Activated CD4-positive, alpha-beta T cell treated with anti-CD3 and anti-CD28 coated beads for 36 hours (primary cell): ENCODE measurements at regions not wholly inside any gene's neighbourhood (a gene's known extent, or its start where the extent isn't known, plus 50 kb on each side); places are given as distances from the start of the nearest gene placed in this dataset.

Experiments
- ATAC-seq: fragments of 200-7000 bp; cut with Tn5 transposase; one replicate; pipeline ENCODE4 v1.10.0; 2021; ENCODE audit warnings: mild to moderate bottlenecking, moderate library complexity
- CTCF ChIA-PET: fragments of 350-600 bp; sonication (Branson Sonifier 250); formaldehyde crosslinking; loops from one replicate; lab custom pipeline; 2021; ENCODE audit warnings: antibody characterized with exemption; lab: Charles Lee
- POLR2A ChIA-PET: fragments of 350-600 bp; sonication (Branson Sonifier 250); formaldehyde crosslinking; loops from one replicate; lab custom pipeline; 2021; ENCODE audit warnings: antibody characterized with exemption, inconsistent platforms; lab: Charles Lee
- DNase-seq: peaks from one replicate; pipeline ENCODE4 v3.0.0-alpha.2; 2020
- H3K27ac Mint-ChIP-seq: one replicate; pipeline ENCODE4 v1.8.0; 2021; ENCODE audit warnings: mixed read lengths
- H3K27me3 Mint-ChIP-seq: one replicate; pipeline ENCODE4 v1.8.0; 2021; ENCODE audit warnings: mixed read lengths
- H3K36me3 Mint-ChIP-seq: one replicate; pipeline ENCODE4 v1.8.0; 2021; ENCODE audit warnings: low read depth, mixed read lengths
- H3K4me1 Mint-ChIP-seq: one replicate; pipeline ENCODE4 v1.8.0; 2021; ENCODE audit warnings: mixed read lengths
- H3K4me3 Mint-ChIP-seq: one replicate; pipeline ENCODE4 v1.8.0; 2021; ENCODE audit warnings: mild to moderate bottlenecking, moderate library complexity, mixed read lengths
- H3K9me3 Mint-ChIP-seq: one replicate; pipeline ENCODE4 v1.8.0; 2021; ENCODE audit warnings: low read depth, mixed read lengths
- intact Hi-C, 2 experiments: fragments of 100-400 bp; cut with DNase I in 1 of 2; cut with micrococcal nuclease in 1 of 2; formaldehyde crosslinking; loops; one replicate each; pipeline versions ENCODE4 v1.14.2 to v1.15.1; 2022 to 2024; cut with DNase I, micrococcal nuclease

DNA sequence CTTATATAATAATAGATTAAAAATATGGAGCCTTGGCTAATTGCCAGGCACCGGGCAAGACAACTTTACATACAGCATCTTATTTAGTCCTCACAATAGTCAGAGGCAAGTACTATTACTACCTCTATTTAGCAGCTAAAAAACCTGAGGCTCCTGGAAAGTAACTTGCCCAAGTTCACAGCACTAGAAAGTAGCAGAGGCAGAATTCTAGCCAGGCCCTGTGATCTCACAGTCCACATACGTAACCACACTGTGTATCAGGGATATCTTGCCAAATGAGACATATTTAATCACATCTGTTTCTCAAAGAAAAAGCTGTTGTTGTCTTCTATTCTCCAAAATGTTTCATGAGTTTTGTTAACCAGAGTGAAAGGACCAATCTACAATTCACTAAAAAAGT is 378.5 kb downstream of the PLPP3 start:
- no peaks in the 10 kb centered on the region for H3K27me3 Mint-ChIP-seq

DNA sequence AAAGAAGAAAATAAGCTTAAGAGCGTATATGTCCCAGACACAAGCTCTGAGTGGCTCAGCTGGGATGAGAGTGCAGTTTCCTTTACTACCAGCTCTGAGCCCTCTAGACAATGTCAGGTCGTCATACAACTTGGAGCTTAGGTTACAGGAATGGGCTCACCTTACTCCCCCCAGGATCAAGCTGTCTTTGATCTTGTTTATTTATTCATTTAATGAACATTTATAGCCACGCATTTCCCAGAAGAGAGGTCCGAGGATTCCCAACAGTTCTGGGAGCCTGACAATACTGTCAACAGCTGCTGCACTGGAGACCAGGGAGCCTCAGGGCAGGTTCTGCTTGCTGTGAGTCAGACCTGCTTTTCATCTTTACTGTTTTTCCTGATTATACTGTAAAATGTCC is 378.9 kb downstream of the PLPP3 start:
- ChIA-PET CTCF (no interaction called here), POLR2A (no interaction called here)
- H3K27me3 Mint-ChIP-seq: no peaks in the 10 kb centered on the region
- H3K9me3 Mint-ChIP-seq: no peaks in the 10 kb centered on the region
- no peak overlapping the region for H3K27ac Mint-ChIP-seq
- no peak for DNase-seq
- no peaks in the 10 kb centered on the region for H3K36me3 Mint-ChIP-seq
- H3K4me1 Mint-ChIP-seq: no peaks in the 10 kb centered on the region
- ATAC-seq: no peak
- H3K4me3 Mint-ChIP-seq: no peak overlapping the region
- intact Hi-C loops: no loop called here

More for the DNA sequence above, 378.5 kb downstream of the PLPP3 start:
- POLR2A ChIA-PET: no interaction called here
- Mint-ChIP-seq H3K4me1 (no peaks in the 10 kb centered on the region), H3K27ac (no peak overlapping the region), H3K4me3 (no peak overlapping the region), H3K9me3 (no peaks in the 10 kb centered on the region), H3K36me3 (no peaks in the 10 kb centered on the region)
- CTCF ChIA-PET: no interaction called here
- no peak for DNase-seq
- intact Hi-C loops: no loop called here
- no peak for ATAC-seq

DNA sequence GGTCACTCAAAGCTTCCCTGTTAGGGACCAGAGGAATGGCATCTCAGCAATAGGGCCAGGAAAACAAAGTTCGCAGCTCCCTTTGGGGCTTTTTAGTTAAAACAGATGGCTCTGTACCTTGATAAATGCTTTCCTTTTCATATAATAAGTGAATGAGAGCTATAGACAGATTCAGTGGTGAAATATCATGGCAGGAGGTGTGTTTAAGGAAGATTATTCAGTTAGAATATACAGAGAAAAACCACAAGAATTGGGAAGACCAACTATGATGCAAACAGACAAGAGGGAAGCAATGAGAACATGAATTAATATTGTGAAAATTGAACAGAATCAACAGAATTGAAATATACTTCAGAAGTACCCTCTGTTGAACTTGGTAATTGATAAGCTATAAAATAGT is 379.4 kb downstream of the PLPP3 start:
- POLR2A ChIA-PET: no interaction called here

DNA sequence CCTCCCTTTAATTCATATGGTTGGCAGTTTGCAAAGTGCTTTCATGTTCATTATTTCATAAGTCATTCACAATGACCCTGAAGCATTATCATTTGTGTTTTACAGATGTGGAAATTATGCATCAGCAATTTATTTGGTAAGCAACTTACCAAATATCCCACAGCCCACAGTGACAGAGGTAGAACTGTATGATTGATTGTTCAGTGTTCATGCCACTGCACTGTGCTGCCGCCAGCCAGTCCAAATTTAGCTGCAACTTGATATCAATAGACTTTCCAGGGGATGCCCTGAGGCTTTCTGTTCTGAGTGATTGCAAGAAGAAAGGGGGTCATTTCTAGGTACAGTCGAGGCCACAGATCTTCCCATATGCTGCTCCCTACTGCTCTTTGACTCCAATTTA is 380.3 kb downstream of the PLPP3 start:
- ChIA-PET CTCF (no interaction called here), POLR2A (no interaction called here)
- DNase-seq (no peak), ATAC-seq (no peak)
- H3K27ac Mint-ChIP-seq: no peak overlapping the region
- H3K4me3 Mint-ChIP-seq: no peak overlapping the region
- no peaks in the 10 kb centered on the region for H3K27me3 Mint-ChIP-seq
- no peaks in the 10 kb centered on the region for H3K4me1 Mint-ChIP-seq
- no peaks in the 10 kb centered on the region for H3K36me3 Mint-ChIP-seq
- intact Hi-C loops: no loop called here
- H3K9me3 Mint-ChIP-seq: no peaks in the 10 kb centered on the region

More for the DNA sequence above, 379.4 kb downstream of the PLPP3 start:
- H3K27me3 Mint-ChIP-seq: no peaks in the 10 kb centered on the region
- H3K36me3 Mint-ChIP-seq: no peaks in the 10 kb centered on the region
- CTCF ChIA-PET: no interaction called here
- no peak overlapping the region for H3K27ac Mint-ChIP-seq
- no peaks in the 10 kb centered on the region for H3K4me1 Mint-ChIP-seq
- DNase-seq (no peak), ATAC-seq (no peak)
- intact Hi-C loops: no loop called here
- no peak overlapping the region for H3K4me3 Mint-ChIP-seq
- no peaks in the 10 kb centered on the region for H3K9me3 Mint-ChIP-seq

DNA sequence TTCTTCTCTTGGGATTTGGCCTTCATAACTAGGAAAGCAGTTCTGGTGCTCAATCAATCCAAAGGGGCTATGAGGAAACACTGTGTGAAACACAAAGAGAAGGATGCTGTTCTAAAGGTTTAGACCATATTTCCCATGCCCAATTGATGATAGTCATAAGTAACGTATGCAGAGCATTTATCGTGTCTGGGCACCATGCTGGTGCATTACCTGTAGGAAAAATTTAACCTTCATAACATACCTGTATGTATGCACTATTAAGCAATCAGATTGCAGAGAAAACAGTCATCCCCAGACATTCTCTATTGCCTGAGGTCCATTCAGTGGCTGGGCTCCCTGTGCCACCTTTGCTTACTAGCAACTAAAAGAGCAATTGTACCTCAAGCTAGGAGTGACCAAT is 381.4 kb downstream of the PLPP3 start:
- ChIA-PET CTCF (no interaction called here), POLR2A (no interaction called here)
- intact Hi-C loops: no loop called here
- Mint-ChIP-seq H3K36me3 (no peaks in the 10 kb centered on the region), H3K9me3 (no peaks in the 10 kb centered on the region), H3K27me3 (no peaks in the 10 kb centered on the region), H3K27ac (no peak overlapping the region), H3K4me1 (no peaks in the 10 kb centered on the region), H3K4me3 (no peak overlapping the region)
- DNase-seq: no peak
- no peak for ATAC-seq

DNA sequence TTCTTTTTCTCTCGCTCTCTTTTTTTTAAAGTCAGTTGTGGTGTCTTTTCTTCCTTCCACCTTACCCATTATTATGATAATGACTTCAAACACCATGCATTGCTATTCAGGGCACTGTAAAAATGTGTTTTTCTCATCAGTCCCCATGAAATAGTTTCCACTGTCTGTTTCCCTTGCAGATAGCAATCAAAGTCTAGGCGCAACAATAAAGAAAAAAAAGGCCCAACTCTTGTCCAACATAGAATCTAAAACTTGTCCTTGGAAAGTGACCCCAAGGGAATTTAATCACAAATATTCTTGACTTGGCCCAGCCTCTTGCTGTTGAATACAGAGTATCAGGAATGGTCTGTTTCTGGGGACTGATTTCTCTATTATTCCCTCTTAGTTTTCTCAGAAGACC is 382.5 kb downstream of the PLPP3 start:
- ChIA-PET CTCF (no interaction called here), POLR2A (no interaction called here)
- intact Hi-C loops: no loop called here
- H3K27me3 Mint-ChIP-seq: no peaks in the 10 kb centered on the region
- ATAC-seq (no peak), DNase-seq (no peak)
- H3K4me1 Mint-ChIP-seq: no peaks in the 10 kb centered on the region
- H3K9me3 Mint-ChIP-seq: no peaks in the 10 kb centered on the region
- no peaks in the 10 kb centered on the region for H3K36me3 Mint-ChIP-seq
- H3K27ac Mint-ChIP-seq: no peak overlapping the region
- H3K4me3 Mint-ChIP-seq: no peak overlapping the region

DNA sequence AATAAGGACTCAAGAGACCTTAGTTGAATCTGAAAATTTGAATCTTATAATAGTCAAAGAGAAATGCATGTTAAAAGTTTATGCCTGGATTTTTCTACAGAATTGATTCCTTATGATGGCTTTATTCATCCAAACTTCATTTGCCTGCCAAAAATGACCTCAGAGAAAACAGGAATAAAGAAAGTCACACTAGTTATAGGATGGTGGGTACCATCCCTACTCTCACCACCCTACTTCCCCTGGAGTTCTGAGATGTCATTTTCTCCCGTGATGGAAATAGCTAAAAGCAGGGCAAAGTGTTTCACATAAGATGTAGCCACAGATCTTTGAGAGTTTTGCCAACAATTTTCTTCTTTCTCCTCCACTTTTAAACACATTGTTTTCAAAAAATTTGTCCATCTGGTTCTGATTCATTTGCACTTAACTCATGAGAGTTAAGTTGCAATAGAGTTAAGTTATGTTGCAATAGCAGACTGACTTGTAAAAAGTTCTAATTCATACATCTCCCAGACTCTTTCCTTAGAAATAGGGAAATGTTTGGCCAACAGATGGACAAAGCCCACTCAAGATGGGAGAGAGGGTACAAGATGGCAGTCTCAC is 384.6 kb downstream of the PLPP3 start:
- Mint-ChIP-seq H3K36me3 (no peaks in the 10 kb centered on the region), H3K9me3 (no peaks in the 10 kb centered on the region), H3K27ac (no peak overlapping the region), H3K27me3 (no peaks in the 10 kb centered on the region), H3K4me1 (no peaks in the 10 kb centered on the region), H3K4me3 (no peak overlapping the region)
- DNase-seq (no peak), ATAC-seq (no peak)
- POLR2A ChIA-PET: no interaction called here
- CTCF ChIA-PET: no interaction called here
- intact Hi-C loops: no loop called here

DNA sequence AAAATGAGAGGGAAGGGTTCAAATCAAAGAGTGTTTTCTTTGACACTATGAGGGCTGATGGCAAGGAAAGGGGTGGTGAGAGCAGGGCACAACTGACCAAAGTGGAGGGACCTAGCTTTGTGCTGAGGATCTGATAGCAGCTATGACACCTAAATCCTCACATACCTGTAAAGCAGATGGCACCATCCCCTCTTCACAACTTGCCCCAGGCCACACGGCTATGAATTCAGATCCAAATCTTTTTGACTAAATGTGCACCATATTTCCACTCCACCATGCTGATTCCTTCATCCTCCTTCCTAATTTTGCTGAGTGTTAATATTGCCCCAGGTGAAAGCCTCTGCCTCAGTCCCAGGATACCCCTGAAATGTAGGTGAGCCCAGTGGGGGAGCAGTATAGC is 385.7 kb downstream of the PLPP3 start:
- Mint-ChIP-seq H3K36me3 (no peaks in the 10 kb centered on the region), H3K4me3 (no peak overlapping the region), H3K27me3 (no peaks in the 10 kb centered on the region), H3K9me3 (no peaks in the 10 kb centered on the region), H3K4me1 (no peaks in the 10 kb centered on the region), H3K27ac (no peak overlapping the region)
- intact Hi-C loops: no loop called here
- ATAC-seq: no peak
- ChIA-PET CTCF (interaction anchor here (0.6 kb wide), 1 partner anchor 589 kb away, joined by 3 read pairs; no protein-coding TSS in a partner anchor), POLR2A (no interaction called here)
- DNase-seq: no peak

DNA sequence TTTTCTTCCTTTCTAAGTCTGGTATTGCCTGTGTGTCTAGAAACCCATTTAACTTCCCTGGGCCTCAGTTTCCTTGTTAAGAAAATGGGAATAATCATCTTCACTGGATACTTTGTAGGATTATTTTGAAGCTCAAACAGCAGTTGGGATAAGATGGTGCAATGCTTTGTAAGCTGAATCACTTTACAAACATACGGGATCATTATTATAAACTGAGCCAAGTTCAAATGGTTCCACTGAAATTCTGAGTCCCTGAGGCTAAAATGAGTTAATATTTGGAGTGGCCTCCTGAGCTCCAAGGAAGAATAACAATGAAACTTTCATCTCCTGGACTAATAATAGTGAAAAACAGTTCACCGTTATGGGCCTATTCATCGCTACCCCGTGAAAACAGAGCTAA is 388.0 kb downstream of the PLPP3 start:
- no peaks in the 10 kb centered on the region for H3K27me3 Mint-ChIP-seq
- CTCF ChIA-PET: no interaction called here

DNA sequence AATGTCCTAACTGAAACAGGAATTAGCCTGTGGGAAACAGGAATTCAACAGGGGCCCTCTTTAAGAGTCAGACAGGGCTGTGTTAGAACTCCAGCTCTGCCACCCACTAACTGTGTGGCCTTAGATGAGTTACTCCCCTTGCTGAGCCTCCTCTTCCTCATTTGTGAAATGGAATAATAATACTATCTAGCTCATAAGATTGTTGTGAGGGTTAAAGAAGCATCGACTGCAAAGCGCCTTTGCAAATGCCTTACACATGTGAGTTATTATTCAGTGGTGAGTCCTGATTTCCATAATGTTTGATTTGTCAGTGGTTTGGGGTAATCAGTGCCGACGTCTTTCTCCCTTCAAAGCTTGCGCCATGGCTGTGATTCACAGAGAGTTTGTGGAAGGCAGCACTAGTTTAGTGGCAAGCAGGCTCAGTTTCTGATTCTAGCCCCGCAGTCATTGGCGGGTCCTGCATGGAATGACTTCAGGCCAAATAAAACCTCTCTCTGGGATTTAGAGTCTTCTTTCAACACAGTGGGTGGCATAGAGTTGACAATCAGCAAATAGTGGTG is 388.5 kb downstream of the PLPP3 start:
- intact Hi-C loops: no loop called here
- no peaks in the 10 kb centered on the region for H3K27me3 Mint-ChIP-seq
- no peak overlapping the region for H3K27ac Mint-ChIP-seq
- no peaks in the 10 kb centered on the region for H3K9me3 Mint-ChIP-seq
- POLR2A ChIA-PET: no interaction called here
- H3K36me3 Mint-ChIP-seq: no peaks in the 10 kb centered on the region
- no peak for DNase-seq
- ATAC-seq: no peak
- no peak overlapping the region for H3K4me3 Mint-ChIP-seq
- H3K4me1 Mint-ChIP-seq: no peaks in the 10 kb centered on the region
- CTCF ChIA-PET: no interaction called here

More for the DNA sequence above, 388.0 kb downstream of the PLPP3 start:
- no peaks in the 10 kb centered on the region for H3K36me3 Mint-ChIP-seq
- DNase-seq: no peak
- intact Hi-C loops: no loop called here
- no peak overlapping the region for H3K4me3 Mint-ChIP-seq
- no peak for ATAC-seq
- no peaks in the 10 kb centered on the region for H3K4me1 Mint-ChIP-seq
- H3K27ac Mint-ChIP-seq: no peak overlapping the region
- POLR2A ChIA-PET: no interaction called here
- no peaks in the 10 kb centered on the region for H3K9me3 Mint-ChIP-seq

DNA sequence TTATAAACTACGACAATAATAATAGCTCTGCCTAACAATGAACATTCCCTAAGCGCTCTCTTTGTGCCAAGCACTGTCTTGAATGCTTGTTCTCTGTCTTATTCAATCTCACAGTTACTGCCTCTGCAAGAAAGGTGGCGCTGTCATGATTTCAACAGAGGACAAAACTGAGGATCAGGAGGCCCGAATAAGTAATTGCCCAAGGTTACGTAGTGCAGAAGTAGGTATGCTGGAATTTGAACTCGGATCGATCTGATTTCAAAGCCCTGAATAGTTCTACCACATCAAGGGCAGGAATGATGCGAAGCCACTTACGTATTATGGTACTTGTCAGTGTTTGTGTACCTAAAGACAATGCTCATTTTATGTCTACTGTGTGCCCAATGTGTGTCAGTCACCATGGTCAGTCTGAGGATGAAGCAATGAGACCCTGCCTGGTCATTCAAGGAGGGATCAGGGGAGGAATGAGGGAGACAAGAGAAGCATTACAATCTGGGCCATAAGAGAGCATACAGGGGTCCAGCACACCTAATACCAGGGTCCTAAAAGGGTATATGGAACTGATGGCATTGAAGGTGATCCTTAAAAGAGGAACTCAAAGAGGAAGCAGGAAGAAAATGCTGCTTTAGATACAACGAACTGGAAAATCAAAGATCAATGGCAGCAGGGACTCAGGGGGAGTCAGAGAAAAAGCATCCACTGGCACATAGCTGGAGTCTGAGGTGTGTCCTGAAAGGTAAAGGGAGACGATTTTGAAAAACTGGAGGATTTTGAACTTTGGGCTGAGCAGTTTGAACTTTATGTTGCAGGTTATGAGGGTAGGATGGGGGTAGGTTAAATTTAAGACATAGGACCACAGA is 389.2 kb downstream of the PLPP3 start:
- ATAC-seq (no peak), DNase-seq (no peak)
- ChIA-PET CTCF (no interaction called here), POLR2A (no interaction called here)
- no peaks in the 10 kb centered on the region for H3K36me3 Mint-ChIP-seq
- H3K4me1 Mint-ChIP-seq: no peaks in the 10 kb centered on the region
- H3K4me3 Mint-ChIP-seq: no peak overlapping the region
- H3K9me3 Mint-ChIP-seq: no peaks in the 10 kb centered on the region
- H3K27me3 Mint-ChIP-seq: no peaks in the 10 kb centered on the region
- no peak overlapping the region for H3K27ac Mint-ChIP-seq
- intact Hi-C loops: no loop called here

DNA sequence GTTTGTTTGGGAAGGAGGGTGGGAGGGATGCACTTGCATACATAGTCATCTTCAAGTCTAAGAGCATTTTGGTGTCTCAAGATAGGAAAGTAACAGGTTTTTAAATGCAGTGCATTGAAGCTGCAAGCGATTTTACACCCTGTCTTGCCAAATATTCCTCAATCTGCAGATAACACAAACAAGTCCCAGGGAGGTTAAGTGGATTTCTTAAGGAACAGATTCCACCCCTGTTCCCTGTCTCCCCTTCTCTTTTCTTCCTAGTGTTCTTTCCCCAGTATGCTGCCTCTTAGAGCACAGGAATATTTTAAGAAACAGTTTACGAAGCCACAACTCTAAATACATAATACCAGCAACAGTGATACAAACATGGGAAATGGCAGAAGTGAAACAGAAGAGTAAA is 389.9 kb downstream of the PLPP3 start:
- DNase-seq (no peak), ATAC-seq (no peak)
- no peaks in the 10 kb centered on the region for H3K36me3 Mint-ChIP-seq
- no peak overlapping the region for H3K27ac Mint-ChIP-seq
- ChIA-PET CTCF (no interaction called here), POLR2A (no interaction called here)
- H3K4me1 Mint-ChIP-seq: no peaks in the 10 kb centered on the region
- H3K9me3 Mint-ChIP-seq: no peaks in the 10 kb centered on the region
- H3K4me3 Mint-ChIP-seq: no peak overlapping the region
- H3K27me3 Mint-ChIP-seq: no peaks in the 10 kb centered on the region
- intact Hi-C loops: no loop called here
